SK-N-SH treated with all-trans-retinoic acid at 6 μM for 48 hours (cell line): ENCODE measurements at regions not wholly inside any gene's neighbourhood (a gene's known extent, or its start where the extent isn't known, plus 50 kb on each side); places are given as distances from the start of the nearest gene placed in this dataset.

ENCODE experiments used
- BACH2 ChIP-seq: fragments of 250-450 bp; sonication (Bioruptor Pico); IDR thresholded peaks from 2 replicates; pipeline ENCODE4 v1.9.0; 2021; ENCODE audit warnings: mild to moderate bottlenecking, borderline replicate concordance
- CSRNP3 ChIP-seq: fragments of 250-450 bp; sonication (Bioruptor Pico); IDR thresholded peaks from 2 replicates; pipeline ENCODE4 v1.5.1; 2021; ENCODE audit warnings: mild to moderate bottlenecking, moderate library complexity
- ISL1 ChIP-seq: fragments of 250-450 bp; sonication (Bioruptor Pico); IDR thresholded peaks from 2 replicates; pipeline ENCODE4 v2.1.2; 2022; ENCODE audit warnings: mild to moderate bottlenecking, moderate library complexity
- PPARA ChIP-seq: fragments of 250-450 bp; sonication (Bioruptor Pico); IDR thresholded peaks from 2 replicates; pipeline ENCODE4 v1.5.0; 2020; ENCODE audit warnings: mild to moderate bottlenecking, borderline replicate concordance
- SNAI2 ChIP-seq: fragments of 250-450 bp; sonication (Bioruptor Pico); IDR thresholded peaks from 2 replicates; pipeline ENCODE4 v1.5.0; 2020; ENCODE audit warnings: mild to moderate bottlenecking, moderate library complexity
- TSHZ2 ChIP-seq: fragments of 250-450 bp; sonication (Bioruptor Pico); IDR thresholded peaks from 2 replicates; pipeline ENCODE4 v1.5.0; 2020; ENCODE audit warnings: mild to moderate bottlenecking, moderate library complexity
- ZFP30 ChIP-seq: fragments of 450-650 bp; formaldehyde crosslinking; IDR thresholded peaks from 2 replicates; pipeline ENCODE4 v1.5.0; 2022; ENCODE audit warnings: mild to moderate bottlenecking, moderate library complexity
- ZNF565 ChIP-seq: fragments of 450-650 bp; formaldehyde crosslinking; conservative IDR thresholded peaks from 2 replicates; pipeline ENCODE4 v1.5.0; 2020; ENCODE audit warnings: low read depth, mild to moderate bottlenecking, moderate library complexity
- TF ChIP-seq, protein P1 (sequence below): fragments of 250-450 bp; sonication (Bioruptor Pico); IDR thresholded peaks from 2 replicates; pipeline ENCODE4 v1.8.0; 2020; ENCODE audit warnings: mild to moderate bottlenecking, moderate library complexity, borderline replicate concordance

GRCh38 chr3:168534761-168535160, 439.0 kb upstream of the GOLIM4 start:
- TF ChIP-seq SNAI2 (CRISPR knock-in tag) (no peak), ISL1 (CRISPR knock-in tag) (no peak), ZFP30 (CRISPR knock-in tag) (no peak), ZNF565 (CRISPR knock-in tag) (no peak), TSHZ2 (CRISPR knock-in tag) (no peak), BACH2 (CRISPR knock-in tag) (no peak), CSRNP3 (no peak), PPARA (no peak)
- TF ChIP-seq, protein P1, sequence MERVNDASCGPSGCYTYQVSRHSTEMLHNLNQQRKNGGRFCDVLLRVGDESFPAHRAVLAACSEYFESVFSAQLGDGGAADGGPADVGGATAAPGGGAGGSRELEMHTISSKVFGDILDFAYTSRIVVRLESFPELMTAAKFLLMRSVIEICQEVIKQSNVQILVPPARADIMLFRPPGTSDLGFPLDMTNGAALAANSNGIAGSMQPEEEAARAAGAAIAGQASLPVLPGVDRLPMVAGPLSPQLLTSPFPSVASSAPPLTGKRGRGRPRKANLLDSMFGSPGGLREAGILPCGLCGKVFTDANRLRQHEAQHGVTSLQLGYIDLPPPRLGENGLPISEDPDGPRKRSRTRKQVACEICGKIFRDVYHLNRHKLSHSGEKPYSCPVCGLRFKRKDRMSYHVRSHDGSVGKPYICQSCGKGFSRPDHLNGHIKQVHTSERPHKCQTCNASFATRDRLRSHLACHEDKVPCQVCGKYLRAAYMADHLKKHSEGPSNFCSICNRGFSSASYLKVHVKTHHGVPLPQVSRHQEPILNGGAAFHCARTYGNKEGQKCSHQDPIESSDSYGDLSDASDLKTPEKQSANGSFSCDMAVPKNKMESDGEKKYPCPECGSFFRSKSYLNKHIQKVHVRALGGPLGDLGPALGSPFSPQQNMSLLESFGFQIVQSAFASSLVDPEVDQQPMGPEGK (CRISPR knock-in tag) = no peak
